ENCODE measurements at regions not wholly inside any gene's neighbourhood (a gene's known extent, or its start where the extent isn't known, plus 50 kb on each side); places are given as distances from the start of the nearest gene placed in this dataset.

- no peak for TF ChIP-seq POLR2A (IDR thresholded peaks at IDR 0.05; ENCODE audit: low read depth, low read length)
- no peak for TF ChIP-seq POLR2AphosphoS5 (IDR thresholded peaks at IDR 0.05; ENCODE audit: low read depth, low read length)
Measured at GRCh38 chr18:42339372-42339771, 384.3 kb downstream of the PIK3C3 start.

Data from GM12892 (cell line).